Kidney (tissue), 13 donors: ENCODE measurements at regions not wholly inside any gene's neighbourhood (a gene's known extent, or its start where the extent isn't known, plus 50 kb on each side); places are given as distances from the start of the nearest gene placed in this dataset.

ENCODE experiments used
- DNase-seq, 5 donors: peaks; one replicate each; pipeline ENCODE4 v3.0.0-alpha.2; 2013 to 2020
- FAIRE-seq: peaks from 2 replicates; lab custom pipeline; 2012; peaks lifted over from hg19 to GRCh38; lab: Jason Lieb, UNC
- H3K27ac ChIP-seq, 2 donors: one replicate each; pipeline ENCODE4 v1.7.0; 2013; ENCODE audit warnings: low read depth in 2 of 2, low read length in 2 of 2, inconsistent platforms in 1 of 2
- H3K27me3 ChIP-seq: one replicate; pipeline ENCODE4 v1.7.1; 2013; ENCODE audit warnings: low read length, inconsistent platforms; ENCODE audit not compliant: control insufficient read depth, insufficient read depth
- H3K36me3 ChIP-seq, 3 donors: one replicate each; pipeline versions ENCODE4 v1.7.0 to v1.7.1; 2013; ENCODE audit warnings: low read length in 3 of 3, control low read depth in 1 of 3, inconsistent platforms in 1 of 3; ENCODE audit not compliant: insufficient read depth in 3 of 3, control insufficient read depth in 2 of 3
- H3K4me1 ChIP-seq, 3 donors: one replicate each; pipeline versions ENCODE4 v1.7.0 to v1.7.1; 2013; ENCODE audit warnings: low read length in 3 of 3, inconsistent platforms in 1 of 3, low read depth in 1 of 3; ENCODE audit not compliant: control insufficient read depth in 2 of 3, insufficient read depth in 2 of 3
- H3K4me3 ChIP-seq, 3 donors: one replicate each; pipeline versions ENCODE4 v1.7.0 to v1.8.1; 2013; ENCODE audit warnings: low read length in 3 of 3, control low read depth in 1 of 3, inconsistent platforms in 1 of 3
- H3K9ac ChIP-seq, 3 donors: one replicate each; pipeline versions ENCODE4 v1.7.0 to v1.7.1; 2013; ENCODE audit warnings: low read length in 3 of 3, control low read depth in 1 of 3, inconsistent platforms in 1 of 3
- H3K9me3 ChIP-seq, 3 donors: one replicate each; pipeline versions ENCODE4 v1.7.0 to v1.7.1; 2013; ENCODE audit warnings: low read length in 3 of 3, control low read depth in 1 of 3, inconsistent platforms in 1 of 3; ENCODE audit not compliant: control insufficient read depth in 2 of 3, insufficient read depth in 1 of 3
- intact Hi-C: fragments of 100-400 bp; cut with DNase I; formaldehyde crosslinking; loops from one replicate; pipeline ENCODE4 v1.11.1; 2022
- TF ChIP-seq, protein P1 (sequence below): IDR thresholded peaks from 3 replicates; pipeline ENCODE4 v1.5.1; 2012; ENCODE audit warnings: mild to moderate bottlenecking, moderate library complexity, borderline replicate concordance; ENCODE audit not compliant: insufficient read depth; ENCODE audit errors: extremely low read depth
- donor health status: control.
- donor health status: control.
- donor health status: control.
- donor health status: control.
- donor health status: control.
- donor health status: DM: yes; HTN: yes; CAD: no.
- donor health status: Normal renal cell carcinoma (clear cell type).

- no peak for DNase-seq
- no peak overlapping the region for H3K9ac ChIP-seq
- no peaks in the 10 kb centered on the region for H3K36me3 ChIP-seq
- intact Hi-C loops = no loop called here
- H3K9me3 ChIP-seq = no peaks in the 10 kb centered on the region
- H3K27ac ChIP-seq = no peak overlapping the region
- FAIRE-seq = no peak
- TF ChIP-seq, protein P1, sequence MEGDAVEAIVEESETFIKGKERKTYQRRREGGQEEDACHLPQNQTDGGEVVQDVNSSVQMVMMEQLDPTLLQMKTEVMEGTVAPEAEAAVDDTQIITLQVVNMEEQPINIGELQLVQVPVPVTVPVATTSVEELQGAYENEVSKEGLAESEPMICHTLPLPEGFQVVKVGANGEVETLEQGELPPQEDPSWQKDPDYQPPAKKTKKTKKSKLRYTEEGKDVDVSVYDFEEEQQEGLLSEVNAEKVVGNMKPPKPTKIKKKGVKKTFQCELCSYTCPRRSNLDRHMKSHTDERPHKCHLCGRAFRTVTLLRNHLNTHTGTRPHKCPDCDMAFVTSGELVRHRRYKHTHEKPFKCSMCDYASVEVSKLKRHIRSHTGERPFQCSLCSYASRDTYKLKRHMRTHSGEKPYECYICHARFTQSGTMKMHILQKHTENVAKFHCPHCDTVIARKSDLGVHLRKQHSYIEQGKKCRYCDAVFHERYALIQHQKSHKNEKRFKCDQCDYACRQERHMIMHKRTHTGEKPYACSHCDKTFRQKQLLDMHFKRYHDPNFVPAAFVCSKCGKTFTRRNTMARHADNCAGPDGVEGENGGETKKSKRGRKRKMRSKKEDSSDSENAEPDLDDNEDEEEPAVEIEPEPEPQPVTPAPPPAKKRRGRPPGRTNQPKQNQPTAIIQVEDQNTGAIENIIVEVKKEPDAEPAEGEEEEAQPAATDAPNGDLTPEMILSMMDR = no peak
- no peaks in the 10 kb centered on the region for H3K27me3 ChIP-seq
- no peak overlapping the region for H3K4me3 ChIP-seq
- peaks cover 0 to 7% (median 6%) of the 10 kb centered on the region in 3 donors for H3K4me1 ChIP-seq
Measured at GRCh38 chr6:25036461-25036860, 100.7 kb upstream of the RIPOR2 start.

- no peak for DNase-seq
- no peaks in the 10 kb centered on the region for H3K36me3 ChIP-seq
- H3K9me3 ChIP-seq = no peaks in the 10 kb centered on the region
- intact Hi-C loops = no loop called here
- no peak for FAIRE-seq
- no peak overlapping the region for H3K4me3 ChIP-seq
- TF ChIP-seq, protein P1 = no peak
- no peak overlapping the region for H3K9ac ChIP-seq
- H3K4me1 ChIP-seq = peaks cover 0 to 9% (median 7%) of the 10 kb centered on the region in 3 donors
- H3K27me3 ChIP-seq = no peaks in the 10 kb centered on the region
- no peak overlapping the region for H3K27ac ChIP-seq
Measured at GRCh38 chr6:25038300-25038699, 102.5 kb upstream of the RIPOR2 start.

DNA sequence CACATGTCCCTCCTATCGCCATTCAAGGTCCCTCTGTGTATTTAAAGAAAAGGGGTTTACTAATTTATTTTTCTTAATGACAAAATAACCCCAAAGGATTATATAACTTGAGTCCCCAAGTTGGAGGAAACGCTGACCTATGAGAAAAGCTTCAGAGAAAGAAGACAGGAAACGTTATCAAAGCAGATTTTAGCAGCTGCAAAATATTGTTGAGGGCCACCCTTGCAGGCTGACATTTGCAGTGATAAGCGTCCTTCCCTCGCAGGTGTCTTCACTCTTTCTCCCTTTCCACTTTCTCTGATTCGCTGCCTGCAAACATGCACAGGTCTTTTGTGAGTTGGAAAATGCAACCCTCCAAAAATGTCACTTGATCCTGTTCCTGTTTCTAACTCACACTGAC lies 103.2 kb upstream of the RIPOR2 start:
- FAIRE-seq = no peak
- intact Hi-C loops = no loop called here
- no peak overlapping the region for H3K9ac ChIP-seq
- no peaks in the 10 kb centered on the region for H3K9me3 ChIP-seq
- H3K4me3 ChIP-seq = no peak overlapping the region
- H3K4me1 ChIP-seq = peaks cover 0 to 9% (median 7%) of the 10 kb centered on the region in 3 donors
- no peak for DNase-seq
- H3K27ac ChIP-seq = no peak overlapping the region
- no peaks in the 10 kb centered on the region for H3K36me3 ChIP-seq
- TF ChIP-seq, protein P1 = no peak
- no peaks in the 10 kb centered on the region for H3K27me3 ChIP-seq

- Histone ChIP-seq H3K9ac (no peak overlapping the region), H3K4me3 (peak overlapping the region; percentile 33 to 48 (median 40)), H3K27me3 (no peaks in the 10 kb centered on the region), H3K27ac (no peak overlapping the region), H3K36me3 (no peaks in the 10 kb centered on the region), H3K9me3 (no peaks in the 10 kb centered on the region), H3K4me1 (peaks cover 0 to 2% (median 0%) of the 10 kb centered on the region in 3 donors)
- intact Hi-C loops = no loop called here
- TF ChIP-seq, protein P1 = no peak
- peak in 1 of 5 donors; percentile 37 for DNase-seq
- no peak for FAIRE-seq
Measured at GRCh38 chr6:25041485-25042035, 105.8 kb upstream of the RIPOR2 start.
